Right kidney (tissue), 1 donor: ENCODE measurements at regions not wholly inside any gene's neighbourhood (a gene's known extent, or its start where the extent isn't known, plus 50 kb on each side); places are given as distances from the start of the nearest gene placed in this dataset.

Source experiments
- DNase-seq: peaks from one replicate; pipeline ENCODE4 v3.0.0-alpha.2; 2016

DNA sequence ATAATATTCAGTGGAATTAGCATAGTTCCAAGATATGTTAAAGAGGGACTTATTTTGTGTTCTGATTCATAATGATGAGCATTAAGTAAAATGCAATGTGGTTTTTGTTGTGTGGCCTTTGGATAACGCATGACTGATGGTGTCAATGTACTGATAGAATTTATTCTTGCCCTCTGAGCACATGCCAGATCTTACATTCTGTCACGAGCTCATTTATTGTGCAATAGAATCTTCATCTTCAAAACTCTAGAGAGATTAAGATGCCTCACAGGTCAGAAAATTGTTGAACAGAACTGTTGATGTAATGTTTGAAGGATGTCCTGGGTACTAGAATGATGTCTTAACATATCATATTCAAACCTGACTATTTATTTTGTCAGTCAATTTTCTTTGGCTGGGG lies 148.0 kb upstream of the HTR2A start:
- no peak for DNase-seq

DNA sequence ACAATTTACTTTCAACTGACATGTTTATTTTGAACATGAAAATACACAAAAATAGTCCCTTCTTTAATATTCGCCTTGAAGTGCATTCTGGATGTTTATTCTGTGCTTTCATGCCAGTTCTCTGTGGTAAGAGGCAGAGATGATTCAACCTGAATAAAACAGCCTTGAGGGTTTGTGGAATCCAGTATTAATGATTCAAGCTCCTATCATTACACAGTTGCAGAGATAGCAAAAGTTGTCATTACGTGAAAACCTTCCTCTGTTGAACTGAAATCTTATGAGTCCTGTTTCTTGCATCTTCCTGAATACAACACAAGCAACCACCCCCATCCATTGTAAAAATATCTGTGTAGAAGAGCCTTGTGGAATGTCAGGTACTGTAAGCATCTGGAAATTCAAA lies 142.3 kb upstream of the HTR2A start:
- DNase-seq: no peak

GRCh38 chr13:47038188-47038587 lies 141.3 kb upstream of the HTR2A start:
- DNase-seq: no peak

DNA sequence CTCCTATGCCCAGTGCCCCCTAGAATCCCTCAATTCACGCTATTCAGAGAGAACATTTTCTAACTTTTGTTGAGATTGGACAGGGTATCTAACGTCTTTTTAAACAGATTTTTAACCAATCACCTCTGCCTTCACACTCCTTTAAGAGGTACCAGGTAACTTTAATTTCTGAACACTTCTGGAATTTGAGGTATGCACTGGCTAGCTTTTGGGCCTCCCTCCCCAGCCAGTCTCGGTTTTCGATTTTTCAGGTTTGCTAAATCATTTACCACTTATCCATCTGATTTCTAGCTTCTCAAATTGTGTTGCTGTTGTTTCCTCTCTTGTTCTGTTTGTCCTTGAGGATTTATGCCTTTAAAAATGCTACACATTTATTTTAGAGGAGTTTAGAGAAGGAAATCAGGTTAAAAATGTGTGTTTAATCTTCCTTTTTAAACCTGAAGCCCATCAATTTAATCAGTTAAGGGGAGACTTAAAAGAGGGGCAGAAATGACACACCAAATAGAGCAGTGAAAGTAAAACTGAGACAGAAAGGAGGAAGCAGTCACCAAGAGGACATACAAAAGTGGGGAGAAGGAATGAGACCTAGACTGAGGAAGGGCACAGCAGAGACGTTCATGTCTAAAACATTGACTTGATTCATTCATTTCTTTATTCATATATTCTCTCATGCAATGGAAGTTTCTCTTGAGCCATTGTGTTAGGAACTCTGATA lies 139.6 kb upstream of the HTR2A start:
- no peak for DNase-seq

- DNase-seq: no peak
These were observed 136.4 kb upstream of the HTR2A start for GRCh38 chr13:47033216-47033615.

- no peak for DNase-seq
These were observed 131.1 kb upstream of the HTR2A start for GRCh38 chr13:47027780-47028437.

- no peak for DNase-seq
These were observed 129.1 kb upstream of the HTR2A start for GRCh38 chr13:47025791-47026447.

DNA sequence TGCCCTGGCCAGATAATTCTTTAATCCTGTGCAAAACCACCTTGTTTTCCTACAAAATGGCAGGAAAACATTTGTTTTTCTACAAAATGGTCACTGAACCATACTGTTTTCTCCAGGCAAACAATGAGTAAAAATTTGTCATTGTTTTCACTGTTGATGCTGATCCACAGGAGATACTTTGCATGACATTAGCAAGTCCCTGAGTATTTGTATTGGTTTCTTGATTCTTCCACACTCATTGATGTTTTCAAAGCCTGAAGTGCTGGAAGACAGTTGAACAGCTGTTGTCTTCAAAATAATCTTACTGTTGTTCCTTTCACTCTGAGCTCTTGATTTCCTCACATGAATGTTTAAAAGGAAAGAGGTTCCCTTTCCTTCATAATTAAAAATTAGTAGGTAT lies 123.1 kb upstream of the HTR2A start:
- DNase-seq: no peak

DNA sequence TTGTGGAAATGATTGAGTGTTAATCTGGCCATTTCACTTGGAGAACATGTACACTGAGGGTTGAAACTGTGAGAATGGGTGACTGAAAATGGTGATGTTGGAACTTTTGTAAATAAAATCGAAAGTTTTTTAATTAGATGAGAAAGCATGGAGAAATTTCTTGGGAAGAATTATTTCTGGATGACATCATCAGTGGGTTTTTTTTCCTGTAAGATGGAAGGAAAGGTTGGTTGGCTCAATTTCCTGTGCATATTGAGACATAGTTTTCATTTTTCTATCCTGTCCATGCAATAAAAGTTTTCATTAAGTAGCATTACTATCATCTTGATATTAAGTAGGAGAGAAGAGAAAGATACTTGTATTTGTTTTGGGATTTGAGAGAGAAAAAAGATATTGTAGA lies 120.6 kb upstream of the HTR2A start:
- no peak for DNase-seq

DNA sequence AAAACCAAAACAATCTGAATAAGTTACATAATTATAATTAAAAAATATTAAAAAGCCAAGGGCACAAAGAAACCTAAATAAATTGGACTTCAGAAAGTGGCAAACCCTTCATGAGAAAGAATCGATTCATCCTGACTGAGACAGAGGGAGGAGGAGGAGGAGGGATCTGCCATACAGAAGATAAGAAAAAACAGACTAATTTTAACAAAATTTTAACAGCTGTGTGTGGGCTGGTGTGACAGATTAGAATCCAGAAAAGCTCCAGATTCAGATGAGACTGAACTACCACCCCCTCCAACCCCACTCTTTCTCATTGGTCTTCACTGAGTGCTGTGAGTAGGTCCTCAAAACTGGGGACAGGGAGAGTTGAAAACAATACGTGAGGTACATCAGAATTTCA lies 111.5 kb upstream of the HTR2A start:
- no peak for DNase-seq

DNA sequence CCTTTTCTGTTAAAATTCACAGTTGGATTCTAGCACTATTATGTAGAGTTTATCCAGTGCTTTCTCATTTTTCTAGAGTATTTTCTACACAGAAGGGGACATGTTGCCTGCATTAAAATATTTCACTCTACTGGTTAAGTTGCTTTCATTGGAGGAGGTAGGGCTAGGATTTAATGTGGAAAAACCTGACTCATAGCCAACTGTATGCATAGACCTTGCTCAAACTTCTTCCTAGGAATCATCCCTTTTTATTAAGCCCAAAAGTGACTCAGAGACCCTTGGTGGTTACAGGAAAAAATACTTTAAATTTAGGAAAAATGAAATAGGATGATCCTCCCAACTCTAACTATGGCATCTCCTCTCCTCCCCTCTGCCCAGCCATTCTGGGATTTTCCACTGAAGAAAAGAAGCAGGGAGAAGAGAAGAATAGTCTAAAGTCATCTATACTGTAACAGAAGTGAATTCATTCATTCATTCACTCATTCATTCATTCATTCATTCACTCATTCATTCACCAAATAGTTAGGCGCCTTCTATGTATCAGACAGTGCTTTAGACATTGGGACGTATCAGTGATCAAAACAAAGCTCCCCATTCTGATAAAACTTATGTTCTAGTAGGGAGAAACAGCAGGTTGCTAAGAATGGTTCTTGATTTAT lies 109.0 kb upstream of the HTR2A start:
- DNase-seq: no peak

DNA sequence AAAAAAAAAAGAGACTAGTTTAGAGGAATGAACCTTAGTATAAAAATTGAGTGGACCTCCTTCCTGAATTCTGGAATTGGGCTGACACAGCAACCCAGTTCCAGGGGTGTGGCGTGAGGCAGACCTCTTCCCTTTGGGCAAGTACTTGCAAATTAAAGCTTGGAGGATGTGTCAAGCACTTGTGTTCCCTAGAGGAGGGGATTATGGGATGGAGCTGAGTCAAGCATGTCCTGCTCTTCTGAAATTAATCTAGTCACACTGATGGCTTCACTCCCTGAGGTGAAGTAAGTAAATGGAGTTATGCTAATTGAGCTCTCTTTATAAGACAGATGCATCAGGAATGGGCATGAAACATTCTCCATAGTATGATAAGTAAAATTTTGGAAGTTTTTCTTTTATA lies 107.7 kb upstream of the HTR2A start:
- DNase-seq: no peak

DNA sequence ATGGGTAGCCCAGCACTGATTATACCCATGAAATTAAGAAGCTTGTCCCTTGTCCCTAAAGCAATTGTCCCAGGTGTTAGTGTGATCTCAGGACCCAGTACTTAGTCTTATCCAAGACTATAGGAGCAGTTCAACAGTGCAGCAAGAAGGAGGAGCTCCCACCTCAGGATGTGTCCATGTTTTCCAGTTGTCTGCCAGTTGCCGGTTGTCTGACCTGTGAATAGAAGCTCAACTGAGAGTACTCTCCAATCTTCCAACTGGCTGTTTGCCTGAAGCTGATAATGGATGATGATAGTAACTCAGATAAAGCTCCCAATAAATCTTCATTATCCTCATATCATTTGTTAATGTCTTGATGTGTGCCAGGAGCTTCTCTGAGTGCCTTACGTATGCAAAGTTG lies 107.2 kb upstream of the HTR2A start:
- no peak for DNase-seq

DNA sequence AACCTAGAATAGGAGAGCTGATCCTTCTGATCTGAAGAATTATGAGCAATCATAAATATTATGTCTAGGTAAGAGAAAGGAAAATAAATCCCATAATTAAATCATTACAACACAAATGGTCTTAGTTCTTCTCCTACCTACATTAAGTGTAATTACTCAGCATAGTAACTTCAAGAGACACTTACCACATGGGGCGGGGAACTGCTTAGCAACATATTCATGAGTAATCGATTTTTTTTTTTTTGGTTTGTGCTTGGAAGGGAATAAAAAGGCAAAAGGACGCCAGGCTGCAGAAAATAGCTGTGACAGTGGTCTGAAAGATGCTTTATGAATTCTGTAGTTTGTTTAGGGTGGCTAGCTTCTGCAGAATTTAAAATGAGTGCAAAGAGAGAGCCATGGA lies 103.3 kb upstream of the HTR2A start:
- no peak for DNase-seq

DNA sequence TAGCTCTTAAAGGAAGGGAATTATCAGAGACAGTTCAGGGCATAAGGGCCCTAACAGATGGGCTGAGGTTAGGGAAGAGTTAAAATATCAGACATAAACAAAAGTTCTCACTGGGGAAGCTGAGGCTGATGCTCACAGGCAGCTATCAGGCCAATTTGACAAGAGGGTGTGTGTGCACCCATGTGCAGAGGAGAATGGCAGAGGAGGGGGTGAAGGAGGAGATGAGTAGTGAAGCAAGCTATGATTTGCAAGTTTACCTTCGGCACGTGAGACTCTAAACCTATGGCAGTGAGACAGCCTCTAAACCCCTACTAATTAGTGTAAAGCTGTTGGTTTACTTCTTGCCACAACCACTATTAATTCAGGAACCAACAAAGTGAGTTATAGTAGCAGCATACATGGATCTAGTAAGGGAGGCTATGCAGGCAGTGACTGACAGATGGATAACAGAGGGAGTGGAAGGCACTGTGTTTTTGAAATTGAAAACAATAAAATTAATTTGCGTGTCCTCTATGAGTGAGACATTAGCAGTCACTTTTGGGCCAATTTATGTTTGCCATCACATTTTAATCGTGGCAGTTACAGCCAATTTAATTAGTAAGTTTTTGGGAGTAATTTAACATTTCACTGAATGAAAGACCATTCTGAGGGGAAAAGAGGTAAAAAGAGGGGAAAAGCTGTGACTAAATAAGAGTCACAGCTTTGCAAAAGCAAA lies 99.6 kb upstream of the HTR2A start:
- no peak for DNase-seq

DNA sequence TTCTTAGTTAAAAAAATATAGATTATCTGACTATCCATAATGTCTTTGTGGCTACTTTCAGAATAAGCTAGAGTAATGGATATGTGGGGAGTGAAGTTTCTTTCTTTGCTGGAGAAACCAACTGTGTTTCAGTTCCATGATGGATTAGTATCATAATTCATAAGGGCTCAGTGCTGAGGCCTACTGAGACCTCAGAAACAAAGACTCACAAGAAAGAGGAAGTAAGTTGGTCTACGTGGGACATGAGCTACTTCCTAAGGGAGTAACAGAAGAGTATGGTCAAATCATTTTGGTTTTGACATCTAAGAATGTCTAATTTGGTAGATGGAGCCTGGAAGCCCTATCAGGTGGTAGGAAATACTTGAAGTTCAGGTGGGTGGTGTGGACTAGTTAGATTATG lies 99.0 kb upstream of the HTR2A start:
- no peak for DNase-seq

- no peak for DNase-seq
These were observed 97.6 kb upstream of the HTR2A start for GRCh38 chr13:46994492-46994891.

DNA sequence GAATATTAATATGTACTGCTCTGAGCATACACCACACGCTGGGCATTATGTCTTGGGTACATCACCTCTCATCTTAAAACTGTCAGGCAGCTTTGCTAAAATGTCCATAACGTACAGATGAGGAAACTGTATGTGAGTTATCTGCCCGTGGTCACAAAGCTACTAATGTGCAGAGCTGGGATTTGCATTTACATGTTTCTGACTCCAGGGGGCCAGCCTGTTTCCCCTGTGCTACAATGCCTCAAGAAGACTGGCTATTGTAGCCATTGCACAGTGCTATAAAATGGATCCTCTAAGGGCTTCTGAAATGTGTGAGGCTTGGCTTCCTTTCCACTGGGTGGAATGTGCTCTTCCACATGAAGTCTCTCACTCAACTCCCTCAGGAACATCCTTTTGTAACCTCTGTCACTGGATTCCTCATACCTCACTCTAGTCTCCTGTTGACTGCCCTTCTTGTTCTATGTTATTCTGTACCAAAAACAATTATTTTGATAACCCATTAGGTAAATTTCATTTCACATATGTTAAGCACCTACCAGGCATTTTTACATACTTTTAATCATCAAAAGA lies 95.6 kb upstream of the HTR2A start:
- no peak for DNase-seq

- DNase-seq: no peak
These were observed 87.0 kb upstream of the HTR2A start for GRCh38 chr13:46983881-46984280.

DNA sequence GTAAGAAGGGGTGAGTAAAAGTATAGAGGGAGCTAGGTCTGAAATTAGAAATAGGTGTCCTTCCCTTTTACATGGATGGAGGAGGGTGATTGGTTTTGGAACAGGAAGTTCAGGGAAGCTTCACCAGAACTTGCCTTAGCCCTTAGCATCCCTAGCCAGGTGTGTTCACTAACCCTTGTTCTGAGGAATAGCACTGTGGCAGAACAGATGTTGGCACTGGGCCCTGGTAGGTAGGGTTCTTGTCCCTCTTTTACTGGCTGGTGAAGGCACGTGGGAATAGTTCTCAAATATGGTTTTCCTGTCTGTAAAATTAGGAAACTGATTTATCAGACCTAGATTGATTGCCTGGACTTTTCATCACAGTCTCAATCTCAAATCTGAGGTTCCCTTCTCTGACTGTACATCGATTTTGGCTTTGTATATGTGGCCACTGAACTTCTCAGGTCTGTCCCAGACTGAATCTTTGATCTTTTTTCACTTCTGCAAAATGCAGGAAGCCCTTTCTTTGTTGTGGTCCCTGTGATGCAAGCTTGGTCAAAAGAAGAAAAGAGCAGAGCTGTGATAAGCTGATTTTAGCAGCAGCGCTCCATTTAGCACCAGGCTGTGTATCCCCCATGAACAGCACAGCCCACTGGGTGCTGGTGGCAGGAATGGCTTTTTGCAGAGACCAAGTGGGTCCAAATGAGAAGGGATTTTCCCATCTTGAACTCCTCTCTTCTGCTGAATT lies 86.2 kb upstream of the HTR2A start:
- DNase-seq: no peak

DNA sequence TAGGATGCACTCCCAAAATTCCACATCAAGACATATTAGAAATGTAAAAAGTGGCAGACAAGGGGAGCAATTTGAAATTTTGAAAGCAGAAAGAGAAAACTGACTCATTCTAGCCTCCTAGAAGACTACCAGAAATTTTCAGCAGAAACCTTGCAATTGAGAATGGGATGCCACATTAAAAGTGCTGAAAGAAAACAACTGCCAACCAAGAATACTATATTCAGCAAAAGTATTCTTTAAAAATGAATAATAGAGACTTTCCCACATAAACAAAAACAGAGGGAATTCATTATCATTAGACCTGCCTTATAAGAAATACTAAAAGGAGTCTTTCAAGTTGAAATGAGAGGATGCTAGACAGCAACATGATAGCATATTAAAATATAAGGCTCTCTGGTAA lies 78.3 kb upstream of the HTR2A start:
- no peak for DNase-seq

DNA sequence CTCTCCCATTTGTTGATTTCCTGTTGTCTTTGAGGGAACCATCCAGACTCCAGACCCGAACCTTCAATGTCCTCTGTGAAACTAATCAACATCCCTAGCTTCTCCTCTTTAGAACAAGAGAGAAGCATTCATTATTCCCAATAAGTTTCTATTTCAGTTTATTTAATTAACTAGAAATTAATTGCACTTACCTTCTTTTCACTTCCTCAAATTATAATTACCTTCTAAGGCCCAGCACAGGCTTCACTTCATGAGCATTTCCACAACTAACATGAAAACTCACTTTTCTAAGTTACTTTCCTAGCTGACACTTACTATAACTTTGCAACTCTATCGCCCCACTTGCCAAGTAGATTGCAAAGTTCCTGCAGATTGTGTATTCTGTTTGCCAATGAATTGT lies 71.6 kb upstream of the HTR2A start:
- no peak for DNase-seq
